Neural cell (in vitro differentiated cells): ENCODE measurements at regions not wholly inside any gene's neighbourhood (a gene's known extent, or its start where the extent isn't known, plus 50 kb on each side); places are given as distances from the start of the nearest gene placed in this dataset.

Source experiments
- H2AFZ ChIP-seq: fragments of 200-600, 300-800 bp; sonication (generic), shearing (Covaris generic); 2 replicates; pipeline ENCODE4 v1.6.0; 2014; ENCODE audit warnings: low read depth, mild to moderate bottlenecking, antibody characterized with exemption, low read length, moderate library complexity
- H3F3A ChIP-seq: fragments of 200-600 bp; shearing (Covaris generic); 2 replicates; pipeline ENCODE4 v1.6.1; 2016; ENCODE audit warnings: mild to moderate bottlenecking, moderate library complexity, mixed read lengths, antibody characterized with exemption, low read length; ENCODE audit not compliant: insufficient read depth, poor library complexity, severe bottlenecking
- H3K27ac ChIP-seq: fragments of 200-600, 300-800 bp; sonication (generic), shearing (Covaris generic); 2 replicates; pipeline ENCODE4 v1.5.1; 2014; ENCODE audit warnings: mild to moderate bottlenecking, low read length, moderate library complexity
- H3K27me3 ChIP-seq: fragments of 300-800, 200-600 bp; sonication (generic), shearing (Covaris generic); 2 replicates; pipeline ENCODE4 v1.6.0; 2014; ENCODE audit warnings: mild to moderate bottlenecking, low read depth, low read length, moderate library complexity; ENCODE audit not compliant: insufficient read depth
- H3K36me3 ChIP-seq: fragments of 300-800, 200-600 bp; sonication (generic), shearing (Covaris generic); 2 replicates; pipeline ENCODE4 v1.5.1; 2014; ENCODE audit warnings: mild to moderate bottlenecking, antibody characterized with exemption, low read length, moderate library complexity; ENCODE audit not compliant: insufficient read depth
- H3K4me2 ChIP-seq: fragments of 300-800, 200-600 bp; sonication (generic), shearing (Covaris generic); 2 replicates; pipeline ENCODE4 v1.6.0; 2014; ENCODE audit warnings: mild to moderate bottlenecking, low read length
- H3K4me3 ChIP-seq: fragments of 300-800, 200-600 bp; sonication (generic), shearing (Covaris generic); 2 replicates; pipeline ENCODE4 v1.5.1; 2014; ENCODE audit warnings: mild to moderate bottlenecking, low read length, moderate library complexity
- H3K79me2 ChIP-seq: fragments of 200-600 bp; shearing (Covaris generic); replicated peaks from 2 replicates; pipeline ENCODE4 v1.6.0; 2014; ENCODE audit warnings: mild to moderate bottlenecking, low read length, moderate library complexity; ENCODE audit not compliant: insufficient read depth
- H3K9ac ChIP-seq: fragments of 300-800, 200-600 bp; sonication (generic), shearing (Covaris generic); 2 replicates; pipeline ENCODE4 v1.6.1; 2016; ENCODE audit warnings: mild to moderate bottlenecking, low read length, mixed read lengths
- H3K9me2 ChIP-seq: fragments of 200-600 bp; shearing (Covaris generic); 2 replicates; pipeline ENCODE4 v1.6.1; 2016; ENCODE audit warnings: mild to moderate bottlenecking, low read length, mixed read lengths; ENCODE audit not compliant: insufficient read depth
- H3K9me3 ChIP-seq: fragments of 200-600, 300-800 bp; sonication (generic), shearing (Covaris generic); 2 replicates; pipeline ENCODE4 v1.6.1; 2016; ENCODE audit warnings: mild to moderate bottlenecking, mixed run types, low read length, moderate library complexity, mixed read lengths
- H4K20me1 ChIP-seq: fragments of 200-600 bp; shearing (Covaris generic); 2 replicates; pipeline ENCODE4 v1.6.1; 2016; ENCODE audit warnings: mild to moderate bottlenecking, mixed run types; ENCODE audit not compliant: insufficient read depth
- EP300 ChIP-seq: fragments of 450-650 bp; conservative IDR thresholded peaks from 2 replicates; pipeline ENCODE4 v1.6.1; 2014; ENCODE audit warnings: antibody characterized with exemption, mild to moderate bottlenecking, moderate library complexity; ENCODE audit not compliant: poor library complexity, severe bottlenecking
- EZH2 ChIP-seq: fragments of 200-600, 300-800 bp; shearing (Covaris generic), sonication (generic); IDR thresholded peaks from 2 replicates; pipeline ENCODE4 v1.6.1; 2014; ENCODE audit warnings: antibody characterized with exemption, low read length, borderline replicate concordance, mild to moderate bottlenecking; ENCODE audit not compliant: insufficient read depth, poor library complexity, severe bottlenecking
- MXI1 ChIP-seq: fragments of 450-650 bp; conservative IDR thresholded peaks from 2 replicates; pipeline ENCODE4 v1.6.1; 2014; ENCODE audit warnings: antibody characterized with exemption, mild to moderate bottlenecking; ENCODE audit not compliant: poor library complexity, severe bottlenecking
- POLR2AphosphoS5 ChIP-seq: IDR thresholded peaks from 2 replicates; pipeline ENCODE4 v1.6.1; 2012
- RAD21 ChIP-seq: fragments of 450-650 bp; conservative IDR thresholded peaks from 2 replicates; pipeline ENCODE4 v1.6.1; 2014; ENCODE audit warnings: antibody characterized with exemption, mild to moderate bottlenecking, moderate library complexity
- REST ChIP-seq: IDR thresholded peaks from 2 replicates; pipeline ENCODE4 v1.6.1; 2012; ENCODE audit warnings: borderline replicate concordance
- SMC3 ChIP-seq: fragments of 450-650 bp; conservative IDR thresholded peaks from 2 replicates; pipeline ENCODE4 v1.6.1; 2014; ENCODE audit warnings: antibody characterized with exemption, mild to moderate bottlenecking, moderate library complexity; ENCODE audit not compliant: poor library complexity
- TAF1 ChIP-seq: IDR thresholded peaks from 2 replicates; pipeline ENCODE4 v1.6.1; 2012; ENCODE audit warnings: low read depth
- TF ChIP-seq, protein P1 (sequence below): fragments of 450-650 bp; IDR thresholded peaks from 2 replicates; pipeline ENCODE4 v1.5.1; 2014; ENCODE audit warnings: antibody characterized with exemption, mild to moderate bottlenecking, moderate library complexity; ENCODE audit not compliant: poor library complexity, severe bottlenecking

- no peaks in the 10 kb centered on the region for H3K9me3 ChIP-seq
- no peak overlapping the region for H3K4me2 ChIP-seq
- no peaks in the 10 kb centered on the region for H3K36me3 ChIP-seq
- H4K20me1 ChIP-seq, result no peaks in the 10 kb centered on the region
- no peaks in the 10 kb centered on the region for H3F3A ChIP-seq
- no peaks in the 10 kb centered on the region for H3K9me2 ChIP-seq
- no peak overlapping the region for H3K9ac ChIP-seq
- no peaks in the 10 kb centered on the region for H3K27me3 ChIP-seq
- no peaks in the 10 kb centered on the region for H3K79me2 ChIP-seq
- no peak for TF ChIP-seq MXI1
- no peak for TF ChIP-seq EZH2
- no peak for TF ChIP-seq EP300
- no peak for TF ChIP-seq SMC3
- TF ChIP-seq TAF1, result no peak
- TF ChIP-seq REST, result no peak
- TF ChIP-seq, protein P1, sequence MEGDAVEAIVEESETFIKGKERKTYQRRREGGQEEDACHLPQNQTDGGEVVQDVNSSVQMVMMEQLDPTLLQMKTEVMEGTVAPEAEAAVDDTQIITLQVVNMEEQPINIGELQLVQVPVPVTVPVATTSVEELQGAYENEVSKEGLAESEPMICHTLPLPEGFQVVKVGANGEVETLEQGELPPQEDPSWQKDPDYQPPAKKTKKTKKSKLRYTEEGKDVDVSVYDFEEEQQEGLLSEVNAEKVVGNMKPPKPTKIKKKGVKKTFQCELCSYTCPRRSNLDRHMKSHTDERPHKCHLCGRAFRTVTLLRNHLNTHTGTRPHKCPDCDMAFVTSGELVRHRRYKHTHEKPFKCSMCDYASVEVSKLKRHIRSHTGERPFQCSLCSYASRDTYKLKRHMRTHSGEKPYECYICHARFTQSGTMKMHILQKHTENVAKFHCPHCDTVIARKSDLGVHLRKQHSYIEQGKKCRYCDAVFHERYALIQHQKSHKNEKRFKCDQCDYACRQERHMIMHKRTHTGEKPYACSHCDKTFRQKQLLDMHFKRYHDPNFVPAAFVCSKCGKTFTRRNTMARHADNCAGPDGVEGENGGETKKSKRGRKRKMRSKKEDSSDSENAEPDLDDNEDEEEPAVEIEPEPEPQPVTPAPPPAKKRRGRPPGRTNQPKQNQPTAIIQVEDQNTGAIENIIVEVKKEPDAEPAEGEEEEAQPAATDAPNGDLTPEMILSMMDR, result no peak
- TF ChIP-seq RAD21, result no peak
- TF ChIP-seq POLR2AphosphoS5, result no peak
- no peak overlapping the region for H3K27ac ChIP-seq
- H2AFZ ChIP-seq, result no peak overlapping the region
- no peak overlapping the region for H3K4me3 ChIP-seq
Observed at GRCh38 chr1:53390736-53391135, 62.9 kb upstream of the LRP8 start.

GRCh38 chr1:53391296-53391695 lies 63.4 kb upstream of the LRP8 start:
- Histone ChIP-seq H3K27ac (no peak overlapping the region), H3K9me3 (no peaks in the 10 kb centered on the region), H3K79me2 (no peaks in the 10 kb centered on the region), H3K36me3 (no peaks in the 10 kb centered on the region), H3K4me2 (no peak overlapping the region), H3K27me3 (no peaks in the 10 kb centered on the region), H3K9ac (no peak overlapping the region), H3F3A (no peaks in the 10 kb centered on the region), H2AFZ (no peak overlapping the region), H4K20me1 (no peaks in the 10 kb centered on the region), H3K9me2 (no peaks in the 10 kb centered on the region), H3K4me3 (no peak overlapping the region)
- TF ChIP-seq, protein P1, result no peak
- TF ChIP-seq POLR2AphosphoS5 (no peak), REST (no peak), MXI1 (no peak), SMC3 (no peak), EZH2 (no peak), TAF1 (no peak), EP300 (no peak), RAD21 (no peak)
